ENCODE measurements at regions not wholly inside any gene's neighbourhood (a gene's known extent, or its start where the extent isn't known, plus 50 kb on each side); places are given as distances from the start of the nearest gene placed in this dataset.

GRCh38 chr1:224519874-224520273, 85.3 kb upstream of the WDR26 start:
- H3K4me3 ChIP-seq = no peak overlapping the region
- no peaks in the 10 kb centered on the region for H3K4me1 ChIP-seq
- intact Hi-C loops (cut with DNase I; ENCODE audit: low total_unique reads) = no loop called here
- TF ChIP-seq CTCF (IDR thresholded peaks at IDR 0.05) = no peak
- TF ChIP-seq POLR2A (IDR thresholded peaks at IDR 0.05) = no peak
- H3K27ac ChIP-seq = no peak overlapping the region
- no peaks in the 10 kb centered on the region for H3K27me3 ChIP-seq
- no peaks in the 10 kb centered on the region for H3K36me3 ChIP-seq
- H3K9me3 ChIP-seq = no peaks in the 10 kb centered on the region
- no peak for DNase-seq

GRCh38 chr1:224520808-224521207, 86.2 kb upstream of the WDR26 start:
- no peaks in the 10 kb centered on the region for H3K27me3 ChIP-seq
- H3K27ac ChIP-seq = no peak overlapping the region
- H3K4me3 ChIP-seq = no peak overlapping the region
- TF ChIP-seq CTCF (IDR thresholded peaks at IDR 0.05) (no peak), POLR2A (IDR thresholded peaks at IDR 0.05) (no peak)
- intact Hi-C loops (cut with DNase I; ENCODE audit: low total_unique reads) = no loop called here
- no peak for DNase-seq
- H3K36me3 ChIP-seq = no peaks in the 10 kb centered on the region
- no peaks in the 10 kb centered on the region for H3K4me1 ChIP-seq
- H3K9me3 ChIP-seq = no peaks in the 10 kb centered on the region

GRCh38 chr1:224521904-224522734, 87.5 kb upstream of the WDR26 start:
- no peak overlapping the region for H3K27ac ChIP-seq
- DNase-seq = no peak
- no peak for TF ChIP-seq CTCF (IDR thresholded peaks at IDR 0.05)
- H3K4me3 ChIP-seq = no peak overlapping the region
- intact Hi-C loops (cut with DNase I; ENCODE audit: low total_unique reads) = no loop called here
- no peaks in the 10 kb centered on the region for H3K36me3 ChIP-seq
- H3K27me3 ChIP-seq = no peaks in the 10 kb centered on the region
- no peaks in the 10 kb centered on the region for H3K4me1 ChIP-seq
- no peaks in the 10 kb centered on the region for H3K9me3 ChIP-seq

- Histone ChIP-seq H3K27me3 (no peaks in the 10 kb centered on the region), H3K27ac (no peak overlapping the region), H3K4me1 (no peaks in the 10 kb centered on the region), H3K9me3 (no peaks in the 10 kb centered on the region), H3K36me3 (no peaks in the 10 kb centered on the region), H3K4me3 (no peak overlapping the region)
- intact Hi-C loops (cut with DNase I; ENCODE audit: low total_unique reads) = no loop called here
- no peak for TF ChIP-seq POLR2A (IDR thresholded peaks at IDR 0.05)
- DNase-seq = no peak
These were observed 89.1 kb upstream of the WDR26 start for GRCh38 chr1:224523676-224524075.

GRCh38 chr1:224524679-224525078, 90.1 kb upstream of the WDR26 start:
- H3K27me3 ChIP-seq = no peaks in the 10 kb centered on the region
- H3K4me1 ChIP-seq = no peaks in the 10 kb centered on the region
- H3K9me3 ChIP-seq = no peaks in the 10 kb centered on the region
- H3K36me3 ChIP-seq = no peaks in the 10 kb centered on the region
- intact Hi-C loops (cut with DNase I; ENCODE audit: low total_unique reads) = no loop called here
- H3K4me3 ChIP-seq = no peak overlapping the region
- no peak for DNase-seq
- H3K27ac ChIP-seq = no peak overlapping the region
- TF ChIP-seq POLR2A (IDR thresholded peaks at IDR 0.05) (no peak), CTCF (IDR thresholded peaks at IDR 0.05) (no peak)

Data from uterus (tissue), 3 donors.